22Rv1 (cell line): ENCODE measurements at regions not wholly inside any gene's neighbourhood (a gene's known extent, or its start where the extent isn't known, plus 50 kb on each side); places are given as distances from the start of the nearest gene placed in this dataset.

Experiments
- H3K27ac ChIP-seq: fragments of 450-650 bp; 2 replicates; pipeline ENCODE4 v1.5.1; 2017
- ZFX ChIP-seq: fragments of 450-650 bp; IDR thresholded peaks from 2 replicates; pipeline ENCODE4 v1.6.1; 2017; ENCODE audit warnings: antibody characterized with exemption, borderline replicate concordance
- TF ChIP-seq, protein P1 (sequence below): fragments of 450-650 bp; IDR thresholded peaks from 2 replicates; pipeline ENCODE4 v1.5.1; 2017; ENCODE audit warnings: mild to moderate bottlenecking

DNA sequence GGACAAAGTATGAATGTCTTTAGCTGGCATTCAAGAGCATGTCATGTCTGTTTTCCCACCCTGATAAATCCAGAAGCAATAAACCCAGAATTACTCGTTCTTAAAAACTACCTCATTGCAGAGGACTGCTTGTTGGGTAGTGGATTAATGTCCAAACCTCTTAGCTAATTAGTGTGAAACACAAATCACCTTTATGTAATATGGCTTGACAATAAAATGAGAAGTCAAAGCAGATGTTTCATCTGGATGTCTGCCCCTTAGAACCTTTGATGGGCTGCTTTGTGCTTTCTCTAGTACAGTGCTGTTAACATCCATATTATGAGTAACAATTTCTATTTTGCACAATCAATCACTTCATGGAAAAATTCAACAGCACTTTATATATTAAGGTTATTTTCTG, 149.1 kb upstream of the TUT7 start:
- TF ChIP-seq ZFX = no peak
- TF ChIP-seq, protein P1, sequence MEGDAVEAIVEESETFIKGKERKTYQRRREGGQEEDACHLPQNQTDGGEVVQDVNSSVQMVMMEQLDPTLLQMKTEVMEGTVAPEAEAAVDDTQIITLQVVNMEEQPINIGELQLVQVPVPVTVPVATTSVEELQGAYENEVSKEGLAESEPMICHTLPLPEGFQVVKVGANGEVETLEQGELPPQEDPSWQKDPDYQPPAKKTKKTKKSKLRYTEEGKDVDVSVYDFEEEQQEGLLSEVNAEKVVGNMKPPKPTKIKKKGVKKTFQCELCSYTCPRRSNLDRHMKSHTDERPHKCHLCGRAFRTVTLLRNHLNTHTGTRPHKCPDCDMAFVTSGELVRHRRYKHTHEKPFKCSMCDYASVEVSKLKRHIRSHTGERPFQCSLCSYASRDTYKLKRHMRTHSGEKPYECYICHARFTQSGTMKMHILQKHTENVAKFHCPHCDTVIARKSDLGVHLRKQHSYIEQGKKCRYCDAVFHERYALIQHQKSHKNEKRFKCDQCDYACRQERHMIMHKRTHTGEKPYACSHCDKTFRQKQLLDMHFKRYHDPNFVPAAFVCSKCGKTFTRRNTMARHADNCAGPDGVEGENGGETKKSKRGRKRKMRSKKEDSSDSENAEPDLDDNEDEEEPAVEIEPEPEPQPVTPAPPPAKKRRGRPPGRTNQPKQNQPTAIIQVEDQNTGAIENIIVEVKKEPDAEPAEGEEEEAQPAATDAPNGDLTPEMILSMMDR = no peak
- H3K27ac ChIP-seq = no peak overlapping the region

DNA sequence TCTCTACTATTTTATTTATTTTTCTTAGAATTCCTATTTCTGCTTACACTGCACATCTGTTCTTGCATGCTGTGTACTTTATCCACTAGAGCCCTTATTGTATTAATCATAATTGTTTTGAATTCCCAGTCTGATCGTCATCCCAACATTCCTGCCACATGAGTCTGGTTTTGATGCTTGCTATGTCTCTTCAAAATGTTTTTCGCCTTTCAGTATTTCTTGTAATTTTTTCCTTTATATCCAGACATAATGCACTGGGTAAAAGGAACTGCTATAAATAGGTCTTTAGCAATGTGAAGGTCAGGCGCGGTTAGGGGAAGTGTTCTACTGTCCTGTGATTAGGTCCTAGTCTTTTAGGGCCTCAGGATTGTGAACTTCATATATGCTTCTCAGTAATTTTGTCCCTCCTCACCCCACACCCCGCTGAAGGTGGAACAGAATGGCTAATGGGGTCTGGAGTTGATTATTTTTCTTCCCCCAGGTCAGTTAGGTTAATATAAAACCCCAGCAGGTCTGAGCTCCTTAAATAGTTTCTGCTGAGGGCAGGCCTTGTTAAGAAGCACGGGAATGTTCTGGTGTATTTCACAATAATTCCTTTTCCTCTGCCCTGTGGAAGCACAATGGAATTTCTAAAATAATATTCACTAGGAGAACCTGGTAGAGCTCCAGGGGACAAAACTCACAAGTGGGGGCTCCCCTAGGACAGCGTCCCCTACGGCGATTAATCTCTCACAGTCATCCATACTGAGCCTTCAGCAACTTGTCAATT, 146.6 kb upstream of the TUT7 start:
- H3K27ac ChIP-seq = no peak overlapping the region
- TF ChIP-seq, protein P1 = no peak
- no peak for TF ChIP-seq ZFX

DNA sequence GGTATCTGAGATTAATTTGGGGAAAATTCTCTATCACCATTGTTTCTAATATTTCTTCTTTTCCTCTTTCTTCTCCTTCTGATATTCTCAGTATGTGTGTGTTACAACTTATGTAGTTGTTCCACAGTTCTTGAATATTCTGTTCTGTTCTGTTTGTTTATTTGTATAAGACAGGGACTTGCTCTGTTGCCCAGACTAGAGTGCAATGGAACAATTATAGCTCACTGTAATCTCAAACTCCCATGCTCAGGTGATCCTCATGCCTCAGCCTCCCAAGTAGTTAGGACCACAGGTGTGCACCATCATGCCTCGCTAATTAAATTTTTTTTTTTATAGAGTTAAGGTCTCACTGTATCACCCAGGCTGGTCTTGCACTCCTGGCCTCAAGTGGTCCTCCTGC, 145.8 kb upstream of the TUT7 start:
- no peak for TF ChIP-seq ZFX
- TF ChIP-seq, protein P1 = no peak
- no peak overlapping the region for H3K27ac ChIP-seq

DNA sequence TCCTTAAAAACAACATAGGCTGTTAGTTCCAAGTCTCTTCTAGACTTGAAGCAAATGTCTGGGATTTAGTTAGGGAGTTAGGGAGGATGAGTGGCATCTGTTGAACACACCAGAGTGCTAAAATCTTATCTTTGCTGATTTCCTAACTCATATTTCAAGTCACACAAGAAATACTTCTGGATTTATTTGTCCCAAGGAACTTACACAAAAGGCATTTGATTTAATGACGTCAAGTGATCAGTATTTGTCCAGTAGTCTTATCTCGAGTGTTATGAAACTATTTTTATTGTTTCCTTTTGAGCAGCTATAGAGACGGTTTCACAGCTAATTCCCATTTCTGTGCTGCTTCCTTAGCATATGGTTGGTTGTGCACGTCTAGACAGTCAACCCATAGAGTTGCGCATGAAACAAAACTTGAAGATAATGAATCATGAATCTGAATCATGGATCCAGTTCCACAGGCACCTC, 140.5 kb upstream of the TUT7 start:
- no peak overlapping the region for H3K27ac ChIP-seq
- TF ChIP-seq, protein P1 = no peak
- no peak for TF ChIP-seq ZFX

DNA sequence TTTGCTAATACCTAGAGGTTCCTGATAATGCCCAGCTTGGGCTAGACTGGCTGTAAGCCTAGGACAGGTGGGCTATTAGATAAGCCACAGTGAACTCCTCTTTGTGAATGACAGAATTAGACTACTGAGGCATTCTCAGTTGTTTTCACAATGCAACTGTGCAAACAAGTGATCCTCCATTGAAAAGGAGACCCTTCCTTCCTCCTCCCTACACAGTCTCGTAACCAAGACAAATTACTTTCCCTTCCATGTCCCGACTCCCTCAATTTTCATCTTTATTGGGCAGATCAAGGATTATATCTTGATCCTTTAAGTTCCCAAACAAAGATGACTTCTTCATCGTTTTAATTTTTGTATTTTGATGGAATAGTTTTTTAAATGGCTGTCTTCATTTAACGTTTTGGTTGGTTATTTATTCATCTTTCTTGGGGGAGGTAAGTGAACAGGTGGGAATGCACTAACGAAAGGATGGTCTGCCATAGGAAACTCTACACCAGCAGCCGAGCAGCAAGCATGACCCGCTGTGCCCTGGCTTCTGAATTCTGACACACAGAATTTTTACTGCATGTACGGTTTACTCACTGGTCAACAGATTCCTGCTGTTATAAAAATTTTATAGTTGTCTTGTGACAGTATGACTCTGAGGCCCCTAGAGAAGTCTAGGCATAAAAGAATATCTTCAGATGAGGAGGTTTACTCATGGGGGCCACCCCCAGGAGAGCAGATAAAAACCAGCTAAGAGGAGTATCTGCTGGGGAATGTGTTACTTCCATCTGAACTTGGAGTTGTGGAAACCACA, 137.5 kb upstream of the TUT7 start:
- TF ChIP-seq, protein P1 = no peak
- no peak for TF ChIP-seq ZFX
- no peak overlapping the region for H3K27ac ChIP-seq

DNA sequence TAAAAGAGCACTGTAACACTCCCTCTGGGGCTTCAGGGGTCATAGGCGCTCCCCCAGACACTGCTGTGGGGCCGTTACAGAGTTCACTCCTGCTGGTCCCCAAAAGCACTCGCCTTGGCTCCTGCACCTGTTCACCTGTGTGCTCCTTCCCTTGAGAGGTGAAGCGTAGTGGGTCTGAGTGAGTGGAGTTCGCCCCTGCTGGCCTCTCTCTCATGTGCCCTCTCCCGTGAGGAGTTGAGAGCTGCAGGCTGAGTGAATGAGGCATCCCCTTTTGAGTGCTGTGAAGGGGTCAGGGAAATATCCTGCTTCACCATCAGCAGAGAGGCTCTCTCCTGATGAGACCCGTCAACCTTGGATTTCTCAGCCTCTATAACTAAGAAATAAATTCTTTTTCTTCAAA, 134.6 kb upstream of the TUT7 start:
- no peak overlapping the region for H3K27ac ChIP-seq
- TF ChIP-seq, protein P1 = no peak
- no peak for TF ChIP-seq ZFX

DNA sequence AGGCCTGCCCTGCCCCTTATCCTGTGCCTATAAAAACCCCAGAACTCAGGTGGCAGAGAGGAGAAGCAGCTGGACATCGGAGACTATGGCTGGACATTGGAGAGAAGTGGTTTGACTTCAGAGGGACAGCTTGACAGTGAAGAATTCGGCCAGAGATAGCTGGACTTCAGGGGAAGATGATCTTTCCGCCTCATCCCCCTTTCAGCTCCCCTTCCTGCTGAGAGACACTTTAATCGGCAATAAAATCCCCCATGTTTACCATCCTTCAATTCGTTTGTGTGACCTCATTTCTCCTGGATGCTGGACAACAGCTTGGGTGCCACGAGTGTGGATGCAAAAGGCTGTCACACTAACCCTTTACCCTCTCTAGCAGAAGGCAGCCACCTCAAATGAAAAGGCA, 134.1 kb upstream of the TUT7 start:
- TF ChIP-seq ZFX = no peak
- TF ChIP-seq, protein P1 = no peak
- H3K27ac ChIP-seq = no peak overlapping the region
